B cell (primary cell): ENCODE measurements at regions not wholly inside any gene's neighbourhood (a gene's known extent, or its start where the extent isn't known, plus 50 kb on each side); places are given as distances from the start of the nearest gene placed in this dataset.

ENCODE experiments used
- ATAC-seq: fragments of 200-7000 bp; cut with Tn5 transposase; one replicate; pipeline ENCODE4 v1.10.0; 2021; ENCODE audit warnings: low read depth, mild to moderate bottlenecking, moderate number of reproducible peaks, moderate library complexity
- CTCF ChIA-PET: fragments of 350-600 bp; sonication (Branson Sonifier 250); formaldehyde crosslinking; loops from one replicate; lab custom pipeline; 2021; ENCODE audit warnings: antibody characterized with exemption, inconsistent platforms; lab: Charles Lee
- POLR2A ChIA-PET: fragments of 350-600 bp; sonication (Branson Sonifier 250); formaldehyde crosslinking; loops from one replicate; lab custom pipeline; 2021; ENCODE audit warnings: antibody characterized with exemption; lab: Charles Lee
- DNase-seq: peaks from one replicate; pipeline ENCODE4 v3.0.0; 2013
- H2AFZ ChIP-seq: 2 replicates; pipeline ENCODE4 v1.6.1; 2012; ENCODE audit warnings: mild to moderate bottlenecking, low read depth, low read length; ENCODE audit not compliant: insufficient read depth, poor library complexity, severe bottlenecking
- H3K27ac ChIP-seq, 2 donors: 1 replicate in 1 of 2; 2 replicates in 1 of 2; pipeline ENCODE4 v1.5.1; 2012 to 2013; ENCODE audit warnings: low read length in 2 of 2, mild to moderate bottlenecking in 2 of 2, moderate library complexity in 1 of 2
- H3K27me3 ChIP-seq, 4 experiments: fragments of 200-600 bp in 1 of 4; sonication (generic) in 1 of 4; replicated peaks in 1 of 4; 1 replicate in 2 of 4; 2 replicates in 2 of 4; pipeline versions ENCODE4 v1.6.1 to v1.7.0; 2013 to 2016; ENCODE audit warnings: low read length in 3 of 4, mild to moderate bottlenecking in 2 of 4, mixed read lengths in 1 of 4, moderate library complexity in 1 of 4; ENCODE audit not compliant: insufficient read depth in 4 of 4, control insufficient read depth in 3 of 4; ENCODE audit errors: control extremely low read depth in 1 of 4
- H3K36me3 ChIP-seq, 2 experiments: replicated peaks in 1 of 2; 1 replicate in 1 of 2; 2 replicates in 1 of 2; pipeline versions ENCODE4 v1.6.1 to v1.7.1; 2013; ENCODE audit warnings: low read length in 1 of 2; ENCODE audit not compliant: insufficient read depth in 2 of 2, control insufficient read depth in 1 of 2; ENCODE audit errors: control extremely low read depth in 1 of 2, extremely low read depth in 1 of 2
- H3K4me1 ChIP-seq, 2 donors: fragments of 200-600 bp in 1 of 2; sonication (generic) in 1 of 2; 1 replicate in 1 of 2; 2 replicates in 1 of 2; pipeline versions ENCODE4 v1.5.1 to v1.6.1; 2013 to 2017; ENCODE audit warnings: low read length in 2 of 2; ENCODE audit not compliant: control insufficient read depth in 2 of 2, insufficient read depth in 2 of 2
- H3K4me2 ChIP-seq: replicated peaks from 2 replicates; pipeline ENCODE3; 2012; ENCODE audit warnings: mild to moderate bottlenecking, low read depth, low read length; ENCODE audit not compliant: poor library complexity, severe bottlenecking
- H3K4me3 ChIP-seq, 5 experiments: fragments of 200-600 bp in 1 of 5; sonication (generic) in 1 of 5; 1 replicate in 3 of 5; 2 replicates in 2 of 5; pipeline versions ENCODE4 v1.5.1 to v1.7.0; 2011 to 2016; ENCODE audit warnings: low read length in 4 of 5, mild to moderate bottlenecking in 4 of 5, low read depth in 2 of 5, control low read depth in 1 of 5, moderate library complexity in 1 of 5; ENCODE audit not compliant: insufficient read depth in 1 of 5; ENCODE audit errors: control extremely low read depth in 1 of 5, extremely low read depth in 1 of 5
- H3K79me2 ChIP-seq: fragments of 200-600 bp; sonication (generic); one replicate; pipeline ENCODE4 v1.6.0; 2016; ENCODE audit warnings: low read length; ENCODE audit not compliant: control insufficient read depth, insufficient read depth
- H3K9ac ChIP-seq: fragments of 200-600 bp; sonication (generic); 2 replicates; pipeline ENCODE4 v1.6.1; 2017; ENCODE audit warnings: mild to moderate bottlenecking, low read length, moderate library complexity
- H3K9me3 ChIP-seq, 3 donors: one replicate each; pipeline versions ENCODE4 v1.6.1 to v1.7.1; 2013; ENCODE audit warnings: low read length in 2 of 3; ENCODE audit not compliant: control insufficient read depth in 2 of 3, insufficient read depth in 1 of 3; ENCODE audit errors: control extremely low read depth in 1 of 3
- H4K20me1 ChIP-seq: 2 replicates; pipeline ENCODE4 v1.6.0; 2012; ENCODE audit warnings: mild to moderate bottlenecking, low read length; ENCODE audit not compliant: insufficient read depth, control insufficient read depth, poor library complexity, severe bottlenecking
- H3K27ac Mint-ChIP-seq: one replicate; pipeline ENCODE4 v1.8.0; 2021; ENCODE audit warnings: mixed read lengths
- H3K27me3 Mint-ChIP-seq: one replicate; pipeline ENCODE4 v1.8.0; 2021; ENCODE audit warnings: mixed read lengths
- H3K4me1 Mint-ChIP-seq: one replicate; pipeline ENCODE4 v1.8.0; 2021; ENCODE audit warnings: mixed read lengths
- H3K4me3 Mint-ChIP-seq: one replicate; pipeline ENCODE4 v1.8.0; 2021; ENCODE audit warnings: mixed read lengths
- H3K9me3 Mint-ChIP-seq: one replicate; pipeline ENCODE4 v1.8.0; 2022; ENCODE audit warnings: mixed read lengths; ENCODE audit not compliant: insufficient read depth
- EZH2 ChIP-seq: IDR thresholded peaks from 2 replicates; pipeline ENCODE4 v1.6.1; 2012; ENCODE audit warnings: borderline replicate concordance, low read depth, mild to moderate bottlenecking, moderate library complexity, low read length; ENCODE audit not compliant: insufficient read depth, poor library complexity, severe bottlenecking
- WGBS: methylation state at CpG from one replicate; pipeline ENCODE4 v1.1.5; 2013; ENCODE audit warnings: missing lambda C conversion rate; ENCODE audit not compliant: insufficient coverage; 5-methylcytosine and 5-hydroxymethylcytosine counted together
- intact Hi-C: fragments of 100-400 bp; cut with micrococcal nuclease; formaldehyde crosslinking; loops from one replicate; pipeline ENCODE4 v1.10.0; 2022
- TF ChIP-seq, protein P1 (sequence below): fragments of 200-600 bp; IDR thresholded peaks from one replicate; pipeline ENCODE4 v1.8.0; 2022; ENCODE audit warnings: antibody characterized with exemption, mild to moderate bottlenecking

- Histone ChIP-seq H3K4me3 (peak overlapping the region in 1 of 5 experiments; percentile 34), H4K20me1 (no peaks in the 10 kb centered on the region), H2AFZ (no peak overlapping the region), H3K27ac (peak overlapping the region; percentile 33 to 98), H3K4me1 (peaks cover 64 to 72% of the 10 kb centered on the region in 2 donors), H3K4me2 (peak overlapping the region; percentile 64), H3K36me3 (no peaks in the 10 kb centered on the region), H3K9me3 (no peaks in the 10 kb centered on the region), H3K27me3 (no peaks in the 10 kb centered on the region), H3K79me2 (no peaks in the 10 kb centered on the region), H3K9ac (peak overlapping the region; percentile 46)
- intact Hi-C loops, result loop anchor here (1.0 to 5.0 kb wide), 2 partner anchors 8 to 767 kb away; no protein-coding TSS in a partner anchor
- H3K4me1 Mint-ChIP-seq, result peaks cover 72% of the 10 kb centered on the region
- ATAC-seq (no peak), DNase-seq (no peak)
- no peak for TF ChIP-seq EZH2
- TF ChIP-seq, protein P1, sequence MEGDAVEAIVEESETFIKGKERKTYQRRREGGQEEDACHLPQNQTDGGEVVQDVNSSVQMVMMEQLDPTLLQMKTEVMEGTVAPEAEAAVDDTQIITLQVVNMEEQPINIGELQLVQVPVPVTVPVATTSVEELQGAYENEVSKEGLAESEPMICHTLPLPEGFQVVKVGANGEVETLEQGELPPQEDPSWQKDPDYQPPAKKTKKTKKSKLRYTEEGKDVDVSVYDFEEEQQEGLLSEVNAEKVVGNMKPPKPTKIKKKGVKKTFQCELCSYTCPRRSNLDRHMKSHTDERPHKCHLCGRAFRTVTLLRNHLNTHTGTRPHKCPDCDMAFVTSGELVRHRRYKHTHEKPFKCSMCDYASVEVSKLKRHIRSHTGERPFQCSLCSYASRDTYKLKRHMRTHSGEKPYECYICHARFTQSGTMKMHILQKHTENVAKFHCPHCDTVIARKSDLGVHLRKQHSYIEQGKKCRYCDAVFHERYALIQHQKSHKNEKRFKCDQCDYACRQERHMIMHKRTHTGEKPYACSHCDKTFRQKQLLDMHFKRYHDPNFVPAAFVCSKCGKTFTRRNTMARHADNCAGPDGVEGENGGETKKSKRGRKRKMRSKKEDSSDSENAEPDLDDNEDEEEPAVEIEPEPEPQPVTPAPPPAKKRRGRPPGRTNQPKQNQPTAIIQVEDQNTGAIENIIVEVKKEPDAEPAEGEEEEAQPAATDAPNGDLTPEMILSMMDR, result no peak
- H3K27me3 Mint-ChIP-seq, result no peaks in the 10 kb centered on the region
- H3K4me3 Mint-ChIP-seq, result peak overlapping the region; percentile 52
- WGBS, result no CpG with 5 or more reads among the region's 1 CpG
- peak overlapping the region; percentile 66 for H3K27ac Mint-ChIP-seq
- ChIA-PET CTCF (interaction anchor here (0.6 to 11.6 kb wide), 19 partner anchors 8 to 772 kb away, joined by 3 to 166 read pairs (median 8); no protein-coding TSS in a partner anchor), POLR2A (interaction anchor here (2.3 kb wide), 1 partner anchor 12 kb away, joined by 7 read pairs; no protein-coding TSS in a partner anchor)
- H3K9me3 Mint-ChIP-seq, result no peaks in the 10 kb centered on the region
These were observed 74.7 kb upstream of the VPREB1 start for GRCh38 chr22:22169923-22170322.
